GM21423 (cell line): ENCODE measurements at regions not wholly inside any gene's neighbourhood (a gene's known extent, or its start where the extent isn't known, plus 50 kb on each side); places are given as distances from the start of the nearest gene placed in this dataset.
"Not testable (repeated sequence)": the region's sequence is repeated elsewhere in the genome, so short reads cannot be mapped to it uniquely, and the experiment has no call there.

Experiments
- ATAC-seq: cut with Tn5 transposase; IDR thresholded peaks from one replicate; pipeline ENCODE4 v1.9.1; 2021; ENCODE audit warnings: mild to moderate bottlenecking, moderate library complexity; ENCODE audit not compliant: unreplicated experiment

GRCh38 chr3:195976876-195977275 lies 68.5 kb upstream of the TNK2 start:
- ATAC-seq: not testable (repeated sequence)

DNA sequence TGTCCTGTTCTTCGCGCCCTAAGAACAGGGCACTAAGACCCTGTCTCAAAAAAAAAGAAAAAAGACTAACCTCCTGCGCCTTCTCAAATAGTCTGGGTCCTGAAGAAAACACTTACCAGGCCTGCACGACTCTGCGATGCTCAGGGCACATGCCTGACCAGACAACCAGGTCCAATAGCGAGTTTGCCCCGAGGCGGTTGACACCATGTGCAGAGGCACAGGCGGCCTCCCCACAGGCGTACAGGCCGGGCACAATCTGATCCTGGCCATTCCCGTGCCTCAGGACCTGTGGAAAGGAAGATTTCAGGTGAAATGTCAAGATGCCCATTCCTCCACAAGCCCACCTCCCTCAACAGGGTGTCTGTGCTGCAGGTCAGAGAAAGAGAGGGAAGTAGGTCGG lies 65.9 kb upstream of the TNK2 start:
- ATAC-seq: not testable (repeated sequence)

- not testable (repeated sequence) for ATAC-seq
Observed at GRCh38 chr3:195970873-195971272, 62.5 kb upstream of the TNK2 start.

- ATAC-seq: not testable (repeated sequence)
Observed at GRCh38 chr3:195969838-195970776, 61.8 kb upstream of the TNK2 start.

GRCh38 chr3:195969341-195969740 lies 61.0 kb upstream of the TNK2 start:
- ATAC-seq: not testable (repeated sequence)

DNA sequence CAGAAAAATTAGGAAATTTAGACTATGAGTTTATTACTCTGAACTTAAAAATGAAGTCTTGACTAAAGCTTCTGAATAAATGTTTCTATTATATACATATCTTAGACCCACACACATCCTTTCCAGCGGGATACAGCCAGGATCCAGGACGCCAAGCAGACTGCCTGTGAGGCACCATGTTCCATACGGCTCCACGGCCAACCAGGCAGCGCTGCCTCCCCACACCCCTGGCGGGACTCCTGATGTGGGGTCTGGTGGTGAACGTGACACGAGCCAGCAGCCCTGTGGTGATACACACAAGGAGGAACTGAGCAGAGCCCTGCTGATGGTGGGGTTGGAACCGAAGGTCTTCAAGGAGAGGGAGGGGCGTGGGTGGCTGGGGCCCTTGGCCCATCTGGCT lies 59.8 kb upstream of the TNK2 start:
- ATAC-seq: not testable (repeated sequence)

- not testable (repeated sequence) for ATAC-seq
Observed at GRCh38 chr3:195967387-195967720, 59.0 kb upstream of the TNK2 start.

DNA sequence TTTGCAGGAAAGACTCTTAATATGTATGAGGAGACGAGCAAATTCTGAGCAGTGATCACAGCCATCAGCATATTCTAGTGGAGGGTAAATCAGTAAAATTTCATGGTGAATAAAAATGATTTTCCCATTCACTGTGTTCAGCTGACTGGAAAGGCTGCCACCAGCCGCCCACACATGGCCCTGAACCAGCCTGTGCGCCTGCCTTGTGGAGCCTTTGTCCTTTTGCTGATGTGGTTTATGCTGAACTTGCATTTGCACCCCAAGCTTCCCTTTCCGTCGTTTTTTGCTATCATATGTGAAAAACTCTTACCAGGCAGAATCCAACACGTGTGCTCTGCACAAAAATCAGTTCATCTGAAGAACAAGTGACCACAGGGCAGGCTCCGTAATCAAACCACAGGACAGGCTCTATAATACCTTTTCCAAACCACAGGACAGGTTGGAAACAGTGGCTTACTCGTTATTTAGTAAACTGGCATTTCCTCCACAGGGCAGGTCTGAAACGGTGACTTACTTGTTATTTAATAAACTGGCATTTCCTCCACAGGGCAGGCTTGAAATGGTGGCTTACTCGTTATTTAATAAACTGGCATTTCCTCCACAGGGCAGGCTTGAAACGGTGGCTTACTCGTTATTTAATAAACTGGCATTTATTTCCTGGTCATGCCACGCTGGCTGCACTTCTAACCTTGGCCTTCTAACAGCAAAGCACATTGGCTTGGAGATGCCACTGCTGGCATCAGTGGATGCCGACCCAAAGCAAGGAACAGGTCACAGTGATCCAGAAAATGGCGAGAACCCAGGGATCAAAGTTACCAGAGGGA lies 58.4 kb upstream of the TNK2 start:
- ATAC-seq: not testable (repeated sequence)

- not testable (repeated sequence) for ATAC-seq
Observed at GRCh38 chr3:195965217-195965616, 56.9 kb upstream of the TNK2 start.

DNA sequence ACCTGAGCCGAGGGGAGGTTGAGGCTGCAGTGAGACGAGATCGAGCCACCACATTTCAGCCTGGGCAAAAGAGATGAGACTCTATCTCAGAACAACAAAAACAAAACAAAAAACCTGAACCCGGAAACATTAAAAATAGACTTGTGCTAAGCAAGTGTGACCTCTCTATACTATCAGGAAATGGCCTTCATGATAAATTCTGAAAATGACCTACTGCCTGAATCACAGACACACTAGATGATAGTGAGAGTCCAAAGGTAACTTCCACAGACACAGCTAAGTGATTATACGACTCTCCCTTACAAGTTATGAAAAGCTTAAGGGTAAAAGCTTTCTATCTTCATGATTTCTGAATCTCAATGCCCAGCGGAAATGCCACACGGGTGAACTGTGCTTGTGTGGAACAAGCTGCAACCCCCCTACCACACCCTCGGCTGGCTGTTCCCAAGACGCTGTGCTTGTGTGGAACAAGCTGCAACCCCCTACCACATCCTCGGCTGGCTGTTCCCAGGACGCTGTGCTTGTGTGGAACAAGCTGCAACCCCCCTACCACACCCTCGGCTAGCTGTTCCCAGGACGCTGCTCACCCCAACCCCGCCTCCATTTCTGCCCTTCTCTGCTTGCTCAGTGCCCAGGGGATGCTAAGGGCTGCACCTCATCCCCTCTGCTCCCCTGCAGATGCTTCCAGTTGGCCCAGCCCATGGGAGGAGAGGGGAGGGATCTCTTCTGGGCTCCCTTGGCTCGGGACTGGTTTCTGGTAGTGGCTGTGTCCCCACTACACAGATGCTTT lies 56.2 kb upstream of the TNK2 start:
- not testable (repeated sequence) for ATAC-seq

GRCh38 chr3:195962222-195962621 lies 53.9 kb upstream of the TNK2 start:
- not testable (repeated sequence) for ATAC-seq

DNA sequence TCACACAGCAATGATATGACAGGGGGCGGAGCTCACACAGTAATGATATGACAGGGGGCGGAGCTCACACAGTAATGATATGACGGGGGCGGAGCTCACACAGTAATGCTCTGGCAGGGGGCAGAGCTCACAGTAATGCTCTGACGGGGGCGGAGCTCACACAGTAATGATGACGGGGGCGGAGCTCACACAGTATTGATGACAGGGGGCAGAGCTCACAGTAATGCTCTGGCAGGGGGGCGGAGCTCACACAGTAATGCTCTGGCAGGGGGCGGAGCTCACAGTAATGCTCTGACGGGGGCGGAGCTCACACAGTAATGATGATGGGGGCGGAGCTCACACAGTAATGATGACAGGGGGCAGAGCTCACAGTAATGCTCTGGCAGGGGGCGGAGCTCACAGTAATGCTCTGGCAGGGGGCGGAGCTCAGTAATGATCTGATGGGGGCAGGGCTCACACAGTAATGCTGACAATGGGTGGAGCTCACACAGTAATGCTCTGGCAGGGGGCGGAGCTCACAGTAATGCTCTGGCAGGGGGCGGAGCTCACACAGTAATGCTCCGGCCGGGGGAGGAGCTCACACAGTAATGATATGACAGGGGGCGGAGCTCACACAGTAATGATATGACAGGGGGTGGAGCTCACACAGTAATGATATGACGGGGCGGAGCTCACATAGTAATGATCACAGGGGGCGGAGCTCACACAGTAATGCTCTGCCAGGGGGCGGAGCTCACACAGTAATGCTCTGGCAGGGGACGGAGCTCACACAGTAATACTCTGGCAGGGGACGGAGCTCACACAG lies 52.8 kb upstream of the TNK2 start:
- ATAC-seq: not testable (repeated sequence)

DNA sequence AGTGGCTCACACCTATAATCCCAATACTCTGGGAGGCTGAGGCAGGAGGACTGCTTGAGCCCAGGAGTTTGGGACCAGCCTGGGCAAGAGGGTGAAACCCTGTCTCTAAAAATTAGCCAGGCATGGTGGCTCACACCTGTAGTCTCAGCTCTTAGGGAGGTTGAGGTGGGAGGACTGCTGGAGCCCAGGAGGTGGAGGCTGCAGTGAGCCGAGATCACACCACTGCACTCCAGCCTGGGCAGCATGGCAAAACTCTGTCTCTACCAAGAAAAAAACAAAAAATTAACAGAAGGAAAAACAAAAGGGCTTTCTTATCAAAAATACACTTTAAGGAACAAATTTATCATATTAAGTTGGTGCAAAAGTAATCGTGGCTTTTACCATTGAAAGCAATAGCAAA lies 51.8 kb upstream of the TNK2 start:
- ATAC-seq: not testable (repeated sequence)

GRCh38 chr3:195959367-195960157 lies 51.2 kb upstream of the TNK2 start:
- ATAC-seq: not testable (repeated sequence)

- not testable (repeated sequence) for ATAC-seq
Observed at GRCh38 chr3:195958736-195959135, 50.4 kb upstream of the TNK2 start.
